ENCODE measurements at regions not wholly inside any gene's neighbourhood (a gene's known extent, or its start where the extent isn't known, plus 50 kb on each side); places are given as distances from the start of the nearest gene placed in this dataset.
"Not testable (repeated sequence)": the region's sequence is repeated elsewhere in the genome, so short reads cannot be mapped to it uniquely, and the experiment has no call there.

DNA sequence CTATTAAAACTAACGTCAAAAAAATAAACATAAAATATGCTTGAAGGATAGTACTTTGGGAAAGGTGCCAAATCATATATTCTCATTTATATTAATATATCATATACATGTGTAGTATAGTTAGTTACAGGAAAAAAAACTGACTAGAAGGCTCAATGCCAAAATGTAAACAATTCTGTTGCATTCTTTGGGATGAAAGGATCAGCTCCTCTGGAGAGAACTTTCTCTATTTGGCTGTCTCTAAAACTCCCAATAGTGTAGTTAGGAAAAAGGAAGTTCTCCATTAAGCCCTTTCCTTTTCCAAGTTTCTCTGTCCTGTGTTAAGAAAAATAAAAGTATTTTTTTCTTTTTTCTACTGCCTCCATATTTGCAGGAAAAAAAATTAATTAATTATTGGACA lies 86.5 kb upstream of the BTN3A2 start:
- POLR2A ChIA-PET = interaction anchor here (1.4 kb wide), 1 partner anchor 62 kb away, joined by 5 read pairs; a partner anchor contains a TSS
- peaks cover 0 to 12% (median 6%) of the 10 kb centered on the region in 3 donors for H3K4me1 Mint-ChIP-seq

GRCh38 chr6:26279371-26279770 lies 85.6 kb upstream of the BTN3A2 start:
- peaks cover 23% of the 10 kb centered on the region for H3K4me1 ChIP-seq (ENCODE audit: insufficient read depth, low read length)
- H3K4me3 Mint-ChIP-seq; H3K27ac Mint-ChIP-seq; POLR2A ChIA-PET; H3K9me3 ChIP-seq (ENCODE audit: low read length); H3K4me3 ChIP-seq (ENCODE audit: low read length); H3K27me3 Mint-ChIP-seq; H3K36me3 Mint-ChIP-seq; H3K9me3 Mint-ChIP-seq; H3K27ac ChIP-seq (ENCODE audit: low read depth, low read length); H3K36me3 ChIP-seq (ENCODE audit: insufficient read depth, low read length); CTCF ChIA-PET; DNase-seq; H3K27me3 ChIP-seq (ENCODE audit: insufficient read depth, low read length, poor library complexity, severe bottlenecking): not testable (repeated sequence)
- H3K4me1 Mint-ChIP-seq = peaks cover 5 to 19% (median 9%) of the 10 kb centered on the region in 3 donors

More for the DNA sequence above, 86.5 kb upstream of the BTN3A2 start:
- Histone ChIP-seq H3K4me1 (ENCODE audit: insufficient read depth, low read length) (peaks cover 18% of the 10 kb centered on the region), H3K4me3 (ENCODE audit: low read length) (no peak overlapping the region), H3K27me3 (ENCODE audit: insufficient read depth, low read length, poor library complexity, severe bottlenecking) (no peaks in the 10 kb centered on the region), H3K9me3 (ENCODE audit: low read length) (no peaks in the 10 kb centered on the region), H3K27ac (ENCODE audit: low read depth, low read length) (no peak overlapping the region), H3K36me3 (ENCODE audit: insufficient read depth, low read length) (no peaks in the 10 kb centered on the region)
- CTCF ChIA-PET = interaction anchor here (1.2 kb wide), 1 partner anchor 103 kb away, joined by 3 read pairs; no protein-coding TSS in a partner anchor
- H3K4me3 Mint-ChIP-seq = no peak overlapping the region
- no peaks in the 10 kb centered on the region for H3K27me3 Mint-ChIP-seq
- peaks cover 0 to 5% (median 0%) of the 10 kb centered on the region in 3 donors for H3K36me3 Mint-ChIP-seq
- no peak for DNase-seq
- H3K9me3 Mint-ChIP-seq = no peaks in the 10 kb centered on the region
- H3K27ac Mint-ChIP-seq = no peak overlapping the region

DNA sequence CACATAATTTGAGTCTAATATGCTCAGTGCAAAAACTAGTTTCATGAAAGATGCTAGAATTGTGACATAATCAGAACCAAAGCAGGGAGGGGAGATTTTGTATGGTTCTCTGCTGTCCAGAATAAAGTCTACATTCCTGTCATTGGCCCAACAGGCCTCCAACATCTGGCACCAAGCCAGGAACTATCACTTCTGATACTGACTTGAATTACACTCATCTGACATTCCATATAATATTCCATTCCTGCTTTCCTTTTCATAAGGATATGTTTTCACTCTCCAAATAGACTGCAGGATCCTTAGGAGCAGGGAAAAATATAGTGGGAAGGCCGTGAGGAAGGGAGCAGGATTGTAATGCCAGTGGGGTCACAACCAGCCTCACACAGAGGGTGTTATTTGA lies 84.6 kb upstream of the BTN3A2 start:
- Mint-ChIP-seq H3K4me3 (peak overlapping the region in 1 of 7 donors; percentile 47), H3K27me3 (peaks cover 0 to 7% of the 10 kb centered on the region in 2 donors), H3K9me3 (no peaks in the 10 kb centered on the region), H3K27ac (no peak overlapping the region), H3K4me1 (peaks cover 15 to 25% (median 17%) of the 10 kb centered on the region in 3 donors), H3K36me3 (peaks cover 0 to 14% (median 0%) of the 10 kb centered on the region in 3 donors)
- Histone ChIP-seq H3K36me3 (ENCODE audit: insufficient read depth, low read length) (no peaks in the 10 kb centered on the region), H3K27me3 (ENCODE audit: insufficient read depth, low read length, poor library complexity, severe bottlenecking) (no peaks in the 10 kb centered on the region), H3K4me3 (ENCODE audit: low read length) (no peak overlapping the region), H3K4me1 (ENCODE audit: insufficient read depth, low read length) (peaks cover 15% of the 10 kb centered on the region), H3K9me3 (ENCODE audit: low read length) (no peaks in the 10 kb centered on the region), H3K27ac (ENCODE audit: low read depth, low read length) (no peak overlapping the region)
- no peak for DNase-seq
- ChIA-PET POLR2A (no interaction called here), CTCF (no interaction called here)

DNA sequence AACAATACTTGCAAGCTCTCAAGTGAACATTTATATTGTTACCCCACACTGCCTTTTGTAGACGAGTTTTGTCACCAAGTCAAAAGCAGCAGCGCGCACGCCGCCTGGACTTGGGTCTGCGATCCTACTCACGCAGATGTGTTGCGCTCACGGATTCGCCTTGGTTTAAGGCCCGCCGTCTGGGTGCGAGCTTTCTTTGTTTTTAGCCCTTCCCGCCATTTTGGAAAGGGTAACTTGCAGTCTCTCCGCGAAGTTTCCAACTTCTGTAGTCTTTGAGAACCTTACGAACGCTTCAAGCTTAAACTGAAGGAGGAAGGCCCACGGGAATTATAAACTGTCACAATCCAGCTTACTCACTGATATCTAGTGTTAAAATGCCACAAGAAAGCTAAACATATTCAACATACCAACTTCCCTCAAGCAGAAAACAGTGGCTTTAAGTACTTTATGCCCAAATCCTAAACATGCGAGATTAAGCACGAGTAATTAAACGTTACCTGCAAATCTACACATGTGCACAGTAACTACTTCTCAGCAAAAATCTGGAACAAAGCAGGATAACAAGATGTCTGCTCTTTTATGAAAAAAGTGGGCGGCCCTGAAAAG lies 80.4 kb upstream of the BTN3A2 start:
- Histone ChIP-seq H3K27me3 (ENCODE audit: insufficient read depth, low read length, poor library complexity, severe bottlenecking) (no peaks in the 10 kb centered on the region), H3K27ac (ENCODE audit: low read depth, low read length) (peak overlapping the region; percentile 97), H3K9me3 (ENCODE audit: low read length) (no peaks in the 10 kb centered on the region), H3K4me3 (ENCODE audit: low read length) (peak overlapping the region; percentile 75), H3K36me3 (ENCODE audit: insufficient read depth, low read length) (no peaks in the 10 kb centered on the region), H3K4me1 (ENCODE audit: insufficient read depth, low read length) (peaks cover 15% of the 10 kb centered on the region)
- Mint-ChIP-seq H3K4me3 (peak overlapping the region; percentile 83 to 97 (median 89)), H3K27me3 (peaks cover 0 to 20% of the 10 kb centered on the region in 2 donors), H3K4me1 (peaks cover 22 to 29% (median 23%) of the 10 kb centered on the region in 3 donors), H3K9me3 (peaks cover 0 to 6% (median 4%) of the 10 kb centered on the region in 5 donors), H3K36me3 (peaks cover 0 to 22% (median 3%) of the 10 kb centered on the region in 3 donors), H3K27ac (peak overlapping the region; percentile 93 to 98 (median 98))
- ChIA-PET CTCF (interaction anchor here (0.8 to 4.8 kb wide), 18 partner anchors 12 to 252 kb away, joined by 3 to 76 read pairs (median 4); a partner anchor contains a TSS), POLR2A (interaction anchor here (0.6 to 4.4 kb wide), 46 partner anchors 12 to 1609 kb away, joined by 3 to 200 read pairs (median 6); a partner anchor contains a TSS)
- DNase-seq = peak; percentile 19 to 78 (median 51)

DNA sequence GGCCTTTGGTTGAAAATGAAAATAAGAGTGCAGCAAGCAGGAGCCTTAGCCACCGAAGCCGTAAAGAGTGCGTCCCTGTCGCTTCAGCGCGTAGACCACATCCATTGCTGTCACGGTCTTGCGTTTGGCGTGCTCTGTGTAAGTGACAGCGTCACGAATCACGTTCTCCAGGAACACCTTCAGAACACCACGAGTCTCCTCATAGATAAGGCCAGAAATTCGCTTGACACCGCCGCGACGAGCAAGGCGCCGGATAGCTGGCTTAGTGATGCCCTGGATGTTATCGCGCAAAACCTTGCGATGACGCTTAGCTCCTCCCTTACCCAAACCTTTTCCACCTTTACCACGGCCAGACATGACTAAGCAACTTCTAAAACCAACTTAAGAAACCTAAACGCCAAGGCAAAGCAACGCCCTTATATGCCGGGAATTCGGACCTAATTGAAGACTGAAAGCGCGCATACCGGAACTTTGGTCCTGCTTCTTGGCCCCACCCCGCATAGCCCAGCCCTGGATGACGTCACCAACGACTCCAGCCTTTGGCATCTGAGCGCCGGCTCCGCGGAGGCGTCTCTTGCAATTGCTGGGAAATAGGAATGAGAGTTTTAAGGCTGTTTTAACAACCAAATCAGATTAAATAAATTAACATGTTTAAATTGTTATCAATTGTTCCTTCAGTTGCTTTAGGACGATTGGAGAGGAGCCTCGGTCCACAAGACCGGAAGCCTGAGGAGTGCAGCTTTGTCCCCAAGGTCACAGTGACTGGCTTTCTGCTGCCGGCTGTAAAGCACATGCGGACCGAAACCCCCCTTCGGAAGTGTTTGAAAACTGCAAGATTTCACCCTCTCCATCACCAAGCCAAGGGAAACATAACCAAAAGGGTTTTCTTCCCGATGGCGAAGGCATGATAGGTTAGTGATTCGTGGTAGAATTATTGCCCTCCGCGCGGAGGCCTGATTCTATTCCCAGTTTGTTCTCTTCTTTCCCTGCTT lies 79.6 kb upstream of the BTN3A2 start:
- no peaks in the 10 kb centered on the region for H3K9me3 ChIP-seq (ENCODE audit: low read length)
- Mint-ChIP-seq H3K27me3 (peaks cover 0 to 20% of the 10 kb centered on the region in 2 donors), H3K4me1 (peaks cover 22 to 29% (median 23%) of the 10 kb centered on the region in 3 donors), H3K4me3 (peak overlapping the region; percentile 83 to 97 (median 89)), H3K9me3 (peaks cover 0 to 6% (median 4%) of the 10 kb centered on the region in 5 donors), H3K36me3 (peaks cover 0 to 22% (median 3%) of the 10 kb centered on the region in 3 donors), H3K27ac (peak overlapping the region; percentile 93 to 98 (median 98))
- H3K27ac ChIP-seq (ENCODE audit: low read depth, low read length) = peak overlapping the region; percentile 97
- H3K4me3 ChIP-seq (ENCODE audit: low read length) = peak overlapping the region; percentile 75
- peaks cover 15% of the 10 kb centered on the region for H3K4me1 ChIP-seq (ENCODE audit: insufficient read depth, low read length)
- peak; percentile 89 to 98 (median 91) for DNase-seq
- CTCF ChIA-PET = interaction anchor here (0.7 to 4.8 kb wide), 16 partner anchors 13 to 252 kb away, joined by 3 to 76 read pairs (median 5); a partner anchor contains a TSS
- H3K36me3 ChIP-seq (ENCODE audit: insufficient read depth, low read length) = no peaks in the 10 kb centered on the region
- H3K27me3 ChIP-seq (ENCODE audit: insufficient read depth, low read length, poor library complexity, severe bottlenecking) = no peaks in the 10 kb centered on the region
- POLR2A ChIA-PET = interaction anchor here (0.7 to 4.4 kb wide), 44 partner anchors 13 to 1608 kb away, joined by 3 to 200 read pairs (median 6); a partner anchor contains a TSS

DNA sequence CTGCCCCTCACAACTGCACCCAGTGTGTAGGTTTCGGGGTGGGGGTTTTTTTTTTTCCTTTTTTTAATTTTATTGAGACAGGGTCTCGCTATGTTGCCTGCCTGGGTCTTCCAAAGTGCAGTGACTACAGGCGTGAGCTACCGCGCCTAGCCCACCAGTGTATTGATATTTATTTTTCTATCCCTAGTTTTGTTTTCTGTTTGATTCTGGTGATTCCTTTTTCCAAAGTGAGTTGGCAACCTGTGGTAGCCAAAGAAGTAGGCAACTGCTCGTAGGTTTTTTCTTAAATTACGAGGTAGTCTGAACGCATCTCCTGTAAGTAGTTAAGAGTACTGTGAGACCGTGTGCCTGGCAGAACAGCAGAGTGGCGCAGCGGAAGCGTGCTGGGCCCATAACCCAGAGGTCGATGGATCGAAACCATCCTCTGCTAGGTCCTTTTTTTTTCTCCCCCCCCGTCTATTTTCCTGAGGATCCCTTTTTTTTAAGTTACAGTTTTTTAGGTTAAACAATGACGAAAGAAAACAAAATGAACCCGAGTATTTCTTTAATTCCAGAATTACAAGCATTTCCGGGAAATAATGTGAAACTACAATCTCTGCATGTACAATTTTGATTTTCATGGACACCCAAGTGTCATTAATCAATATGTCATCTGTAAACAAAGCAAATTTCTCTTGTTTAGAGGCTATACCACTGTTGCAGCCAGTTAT lies 78.7 kb upstream of the BTN3A2 start:
- peak overlapping the region; percentile 75 for H3K4me3 ChIP-seq (ENCODE audit: low read length)
- ChIA-PET CTCF (interaction anchor here (0.6 to 4.8 kb wide), 6 partner anchors 14 to 294 kb away, joined by 3 to 76 read pairs (median 14); a partner anchor contains a TSS), POLR2A (interaction anchor here (1.4 to 4.4 kb wide), 13 partner anchors 14 to 281 kb away, joined by 6 to 200 read pairs (median 23); a partner anchor contains a TSS)
- peaks cover 0 to 6% (median 4%) of the 10 kb centered on the region in 5 donors for H3K9me3 Mint-ChIP-seq
- no peaks in the 10 kb centered on the region for H3K36me3 ChIP-seq (ENCODE audit: insufficient read depth, low read length)
- peaks cover 0 to 20% of the 10 kb centered on the region in 2 donors for H3K27me3 Mint-ChIP-seq
- peak overlapping the region; percentile 93 to 98 (median 98) for H3K27ac Mint-ChIP-seq
- H3K4me3 Mint-ChIP-seq = peak overlapping the region; percentile 83 to 97 (median 89)
- H3K9me3 ChIP-seq (ENCODE audit: low read length) = no peaks in the 10 kb centered on the region
- peaks cover 0 to 17% (median 3%) of the 10 kb centered on the region in 3 donors for H3K36me3 Mint-ChIP-seq
- peak; percentile 64 to 88 (median 77) for DNase-seq
- peaks cover 15% of the 10 kb centered on the region for H3K4me1 ChIP-seq (ENCODE audit: insufficient read depth, low read length)
- peak overlapping the region; percentile 97 for H3K27ac ChIP-seq (ENCODE audit: low read depth, low read length)
- peaks cover 22 to 29% (median 23%) of the 10 kb centered on the region in 3 donors for H3K4me1 Mint-ChIP-seq
- no peaks in the 10 kb centered on the region for H3K27me3 ChIP-seq (ENCODE audit: insufficient read depth, low read length, poor library complexity, severe bottlenecking)

DNA sequence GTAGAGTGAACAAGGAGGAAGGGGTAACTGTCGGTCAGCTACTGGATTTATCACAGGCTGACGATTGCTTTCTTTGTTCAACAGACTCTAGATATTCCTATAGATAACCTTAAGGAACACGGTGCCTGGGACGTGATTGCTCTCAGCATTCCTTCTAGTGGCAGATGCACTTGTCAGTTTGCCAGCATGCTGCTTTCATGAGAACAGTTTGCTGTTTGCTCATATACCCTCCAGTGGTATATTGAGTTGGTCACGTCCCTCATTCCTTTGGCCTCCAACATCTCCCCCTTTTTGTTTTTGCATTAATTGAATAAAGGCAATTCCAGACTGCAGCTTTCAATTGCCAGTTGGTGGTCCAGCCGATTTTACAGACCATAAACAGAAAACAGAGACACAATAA lies 76.8 kb upstream of the BTN3A2 start:
- H3K27ac ChIP-seq (ENCODE audit: low read depth, low read length) = no peak overlapping the region
- H3K4me1 Mint-ChIP-seq = peaks cover 18 to 22% (median 20%) of the 10 kb centered on the region in 3 donors
- H3K9me3 ChIP-seq (ENCODE audit: low read length) = no peaks in the 10 kb centered on the region
- H3K4me1 ChIP-seq (ENCODE audit: insufficient read depth, low read length) = peaks cover 12% of the 10 kb centered on the region
- no peak overlapping the region for H3K4me3 Mint-ChIP-seq
- ChIA-PET POLR2A (no interaction called here), CTCF (interaction anchor here (0.6 to 1.0 kb wide), 3 partner anchors 14 to 92 kb away, joined by 3 read pairs; a partner anchor contains a TSS)
- H3K9me3 Mint-ChIP-seq = peaks cover 0 to 6% (median 4%) of the 10 kb centered on the region in 5 donors
- no peaks in the 10 kb centered on the region for H3K27me3 ChIP-seq (ENCODE audit: insufficient read depth, low read length, poor library complexity, severe bottlenecking)
- no peaks in the 10 kb centered on the region for H3K36me3 ChIP-seq (ENCODE audit: insufficient read depth, low read length)
- H3K4me3 ChIP-seq (ENCODE audit: low read length) = no peak overlapping the region
- H3K36me3 Mint-ChIP-seq = peaks cover 0 to 17% (median 3%) of the 10 kb centered on the region in 3 donors
- H3K27ac Mint-ChIP-seq = peak overlapping the region in 2 of 8 donors; percentile 26 to 84
- DNase-seq = no peak
- H3K27me3 Mint-ChIP-seq = peaks cover 0 to 20% of the 10 kb centered on the region in 2 donors

Data from CD8-positive, alpha-beta memory T cell (primary cell).